NCI-H2227 (cell line): ENCODE measurements at regions not wholly inside any gene's neighbourhood (a gene's known extent, or its start where the extent isn't known, plus 50 kb on each side); places are given as distances from the start of the nearest gene placed in this dataset.

ENCODE experiments used
- DNase-seq: peaks from one replicate; lab custom pipeline; 2025; ENCODE audit not compliant: unreplicated experiment; lab: John Stamatoyannopoulos, UW

- DNase-seq, result no peak
Measured at GRCh38 chr2:221212105-221212504, 360.0 kb downstream of the EPHA4 start.

- no peak for DNase-seq
Measured at GRCh38 chr2:221215487-221215886, 356.6 kb downstream of the EPHA4 start.

- no peak for DNase-seq
Measured at GRCh38 chr2:221216636-221217035, 355.5 kb downstream of the EPHA4 start.

GRCh38 chr2:221225752-221226151 lies 346.4 kb downstream of the EPHA4 start:
- no peak for DNase-seq

- DNase-seq, result no peak
Measured at GRCh38 chr2:221228214-221228769, 343.8 kb downstream of the EPHA4 start.

- no peak for DNase-seq
Measured at GRCh38 chr2:221229099-221229498, 343.0 kb downstream of the EPHA4 start.

GRCh38 chr2:221231511-221231910 lies 340.6 kb downstream of the EPHA4 start:
- DNase-seq, result no peak

- no peak for DNase-seq
Measured at GRCh38 chr2:221235941-221236340, 336.2 kb downstream of the EPHA4 start.

- DNase-seq, result no peak
Measured at GRCh38 chr2:221241072-221241471, 331.0 kb downstream of the EPHA4 start.

GRCh38 chr2:221243771-221244170 lies 328.3 kb downstream of the EPHA4 start:
- DNase-seq, result no peak

GRCh38 chr2:221245045-221245444 lies 327.1 kb downstream of the EPHA4 start:
- no peak for DNase-seq

- DNase-seq, result no peak
Measured at GRCh38 chr2:221245772-221246171, 326.3 kb downstream of the EPHA4 start.

- peak; percentile 8 for DNase-seq
Measured at GRCh38 chr2:221254299-221254698, 317.8 kb downstream of the EPHA4 start.

- DNase-seq, result peak; percentile 62
Measured at GRCh38 chr2:221255862-221256261, 316.2 kb downstream of the EPHA4 start.

GRCh38 chr2:221258464-221258863 lies 313.6 kb downstream of the EPHA4 start:
- DNase-seq, result no peak

- DNase-seq, result no peak
Measured at GRCh38 chr2:221262651-221263050, 309.5 kb downstream of the EPHA4 start.

GRCh38 chr2:221263573-221263972 lies 308.5 kb downstream of the EPHA4 start:
- DNase-seq, result no peak

GRCh38 chr2:221264318-221264717 lies 307.8 kb downstream of the EPHA4 start:
- no peak for DNase-seq

- peak; percentile 73 for DNase-seq
Measured at GRCh38 chr2:221267773-221268425, 304.2 kb downstream of the EPHA4 start.

- peak; percentile 39 for DNase-seq
Measured at GRCh38 chr2:221268631-221269030, 303.5 kb downstream of the EPHA4 start.

GRCh38 chr2:221270806-221271205 lies 301.3 kb downstream of the EPHA4 start:
- no peak for DNase-seq

- DNase-seq, result no peak
Measured at GRCh38 chr2:221272729-221273128, 299.4 kb downstream of the EPHA4 start.

- DNase-seq, result no peak
Measured at GRCh38 chr2:221276033-221276432, 296.1 kb downstream of the EPHA4 start.
